ENCODE measurements at regions not wholly inside any gene's neighbourhood (a gene's known extent, or its start where the extent isn't known, plus 50 kb on each side); places are given as distances from the start of the nearest gene placed in this dataset.

- no peak overlapping the region for H3K27ac ChIP-seq (ENCODE audit: low read depth, low read length, severe bottlenecking)
- 87 to 100% methylated on average over 2 of the region's 3 CpGs for WGBS, 2 experiments (ENCODE audit: insufficient coverage in 2 of 2)
- no peak overlapping the region for H3K4me3 ChIP-seq (ENCODE audit: extremely low read depth, insufficient read depth, low read length, poor library complexity, severe bottlenecking)
- no peaks in the 10 kb centered on the region for H3K9me3 ChIP-seq (ENCODE audit: control insufficient read depth, low read length)
- H3K36me3 ChIP-seq (ENCODE audit: control insufficient read depth, insufficient read depth, low read length): no peaks in the 10 kb centered on the region
- H3K4me1 ChIP-seq (ENCODE audit: control insufficient read depth, insufficient read depth, low read length, poor library complexity, severe bottlenecking): no peaks in the 10 kb centered on the region
These were observed 133.3 kb downstream of the TMEM132E start for GRCh38 chr17:34712481-34713195.

- Histone ChIP-seq H3K4me3 (ENCODE audit: extremely low read depth, insufficient read depth, low read length, poor library complexity, severe bottlenecking) (no peak overlapping the region), H3K36me3 (ENCODE audit: control insufficient read depth, insufficient read depth, low read length) (no peaks in the 10 kb centered on the region), H3K9me3 (ENCODE audit: control insufficient read depth, low read length) (no peaks in the 10 kb centered on the region), H3K27ac (ENCODE audit: low read depth, low read length, severe bottlenecking) (no peak overlapping the region), H3K4me1 (ENCODE audit: control insufficient read depth, insufficient read depth, low read length, poor library complexity, severe bottlenecking) (no peaks in the 10 kb centered on the region)
- 69 to 74% methylated on average over 1 to 4 of the region's 5 CpGs for WGBS, 2 experiments (ENCODE audit: insufficient coverage in 2 of 2)
These were observed 132.3 kb downstream of the TMEM132E start for GRCh38 chr17:34711646-34712045.

- Histone ChIP-seq H3K4me1 (ENCODE audit: control insufficient read depth, insufficient read depth, low read length, poor library complexity, severe bottlenecking) (no peaks in the 10 kb centered on the region), H3K9me3 (ENCODE audit: control insufficient read depth, low read length) (no peaks in the 10 kb centered on the region), H3K27ac (ENCODE audit: low read depth, low read length, severe bottlenecking) (no peak overlapping the region), H3K36me3 (ENCODE audit: control insufficient read depth, insufficient read depth, low read length) (no peaks in the 10 kb centered on the region), H3K4me3 (ENCODE audit: extremely low read depth, insufficient read depth, low read length, poor library complexity, severe bottlenecking) (no peak overlapping the region)
- 75 to 100% methylated on average over 2 to 3 of the region's 3 CpGs for WGBS, 2 experiments (ENCODE audit: insufficient coverage in 2 of 2)
These were observed 130.8 kb downstream of the TMEM132E start for GRCh38 chr17:34710226-34710625.

- WGBS, 2 experiments (ENCODE audit: insufficient coverage in 2 of 2): 52 to 55% methylated on average over 5 of the region's 8 CpGs
- Histone ChIP-seq H3K4me3 (ENCODE audit: extremely low read depth, insufficient read depth, low read length, poor library complexity, severe bottlenecking) (no peak overlapping the region), H3K27ac (ENCODE audit: low read depth, low read length, severe bottlenecking) (no peak overlapping the region)
These were observed 129.9 kb downstream of the TMEM132E start for GRCh38 chr17:34709158-34709754.

GRCh38 chr17:34706029-34706428 is 126.6 kb downstream of the TMEM132E start:
- Histone ChIP-seq H3K9me3 (ENCODE audit: control insufficient read depth, low read length) (no peaks in the 10 kb centered on the region), H3K36me3 (ENCODE audit: control insufficient read depth, insufficient read depth, low read length) (no peaks in the 10 kb centered on the region), H3K4me3 (ENCODE audit: extremely low read depth, insufficient read depth, low read length, poor library complexity, severe bottlenecking) (no peak overlapping the region), H3K27ac (ENCODE audit: low read depth, low read length, severe bottlenecking) (no peak overlapping the region), H3K4me1 (ENCODE audit: control insufficient read depth, insufficient read depth, low read length, poor library complexity, severe bottlenecking) (no peaks in the 10 kb centered on the region)
- WGBS, 2 experiments (ENCODE audit: insufficient coverage in 2 of 2): 5 to 28% methylated on average over 2 to 3 of the region's 4 CpGs

More at GRCh38 chr17:34709158-34709754, 129.9 kb downstream of the TMEM132E start:
- Histone ChIP-seq H3K36me3 (ENCODE audit: control insufficient read depth, insufficient read depth, low read length) (no peaks in the 10 kb centered on the region), H3K4me1 (ENCODE audit: control insufficient read depth, insufficient read depth, low read length, poor library complexity, severe bottlenecking) (no peaks in the 10 kb centered on the region), H3K9me3 (ENCODE audit: control insufficient read depth, low read length) (no peaks in the 10 kb centered on the region)

- no peaks in the 10 kb centered on the region for H3K36me3 ChIP-seq (ENCODE audit: control insufficient read depth, insufficient read depth, low read length)
- 0 to 27% methylated on average over 2 to 3 of the region's 3 CpGs for WGBS, 2 experiments (ENCODE audit: insufficient coverage in 2 of 2)
- no peaks in the 10 kb centered on the region for H3K9me3 ChIP-seq (ENCODE audit: control insufficient read depth, low read length)
- H3K4me1 ChIP-seq (ENCODE audit: control insufficient read depth, insufficient read depth, low read length, poor library complexity, severe bottlenecking): no peaks in the 10 kb centered on the region
- H3K4me3 ChIP-seq (ENCODE audit: extremely low read depth, insufficient read depth, low read length, poor library complexity, severe bottlenecking): no peak overlapping the region
- no peak overlapping the region for H3K27ac ChIP-seq (ENCODE audit: low read depth, low read length, severe bottlenecking)
These were observed 124.2 kb downstream of the TMEM132E start for GRCh38 chr17:34703533-34703932.

- H3K27ac ChIP-seq (ENCODE audit: low read depth, low read length, severe bottlenecking): no peak overlapping the region
- H3K36me3 ChIP-seq (ENCODE audit: control insufficient read depth, insufficient read depth, low read length): no peaks in the 10 kb centered on the region
- H3K4me1 ChIP-seq (ENCODE audit: control insufficient read depth, insufficient read depth, low read length, poor library complexity, severe bottlenecking): no peaks in the 10 kb centered on the region
- H3K9me3 ChIP-seq (ENCODE audit: control insufficient read depth, low read length): no peaks in the 10 kb centered on the region
- H3K4me3 ChIP-seq (ENCODE audit: extremely low read depth, insufficient read depth, low read length, poor library complexity, severe bottlenecking): no peak overlapping the region
- 46% methylated on average over 3 to 4 of the region's 4 CpGs for WGBS, 2 experiments (ENCODE audit: insufficient coverage in 2 of 2)
These were observed 119.8 kb downstream of the TMEM132E start for GRCh38 chr17:34699181-34699580.

GRCh38 chr17:34692920-34693319 is 113.5 kb downstream of the TMEM132E start:
- Histone ChIP-seq H3K4me3 (ENCODE audit: extremely low read depth, insufficient read depth, low read length, poor library complexity, severe bottlenecking) (no peak overlapping the region), H3K36me3 (ENCODE audit: control insufficient read depth, insufficient read depth, low read length) (no peaks in the 10 kb centered on the region), H3K9me3 (ENCODE audit: control insufficient read depth, low read length) (no peaks in the 10 kb centered on the region), H3K27ac (ENCODE audit: low read depth, low read length, severe bottlenecking) (no peak overlapping the region), H3K4me1 (ENCODE audit: control insufficient read depth, insufficient read depth, low read length, poor library complexity, severe bottlenecking) (no peaks in the 10 kb centered on the region)
- no CpG with 5 or more reads among the region's 1 CpG for WGBS, 2 experiments (ENCODE audit: insufficient coverage in 2 of 2)
